ENCODE measurements at regions not wholly inside any gene's neighbourhood (a gene's known extent, or its start where the extent isn't known, plus 50 kb on each side); places are given as distances from the start of the nearest gene placed in this dataset.
"Not testable (repeated sequence)": the region's sequence is repeated elsewhere in the genome, so short reads cannot be mapped to it uniquely, and the experiment has no call there.

GRCh38 chr11:82507288-82507687, 226.4 kb downstream of the FAM181B start:
- TF ChIP-seq CTCF (IDR thresholded peaks at IDR 0.05) = no peak

GRCh38 chr11:82505379-82505778, 228.3 kb downstream of the FAM181B start:
- no peak overlapping the region for H3K27ac ChIP-seq
- TF ChIP-seq CTCF (IDR thresholded peaks at IDR 0.05) = no peak

More at GRCh38 chr11:82507288-82507687, 226.4 kb downstream of the FAM181B start:
- no peak for DNase-seq (ENCODE audit: low spot score)
- H3K27ac ChIP-seq = no peak overlapping the region
- no peak overlapping the region for H3K4me3 ChIP-seq

GRCh38 chr11:82501174-82501573, 232.5 kb downstream of the FAM181B start:
- H3K4me3 ChIP-seq; DNase-seq (ENCODE audit: low spot score); H3K27ac ChIP-seq: not testable (repeated sequence)

More at GRCh38 chr11:82505379-82505778, 228.3 kb downstream of the FAM181B start:
- no peak overlapping the region for H3K4me3 ChIP-seq
- DNase-seq (ENCODE audit: low spot score) = no peak

- Histone ChIP-seq H3K27ac (no peak overlapping the region), H3K4me3 (no peak overlapping the region)
- no peak for TF ChIP-seq CTCF (IDR thresholded peaks at IDR 0.05)
- DNase-seq (ENCODE audit: low spot score) = no peak
These were observed 238.7 kb downstream of the FAM181B start for GRCh38 chr11:82494988-82495432.

GRCh38 chr11:82474876-82475275, 258.8 kb downstream of the FAM181B start:
- no peak for TF ChIP-seq CTCF (IDR thresholded peaks at IDR 0.05)
- no peak for DNase-seq (ENCODE audit: low spot score)
- no peak overlapping the region for H3K4me3 ChIP-seq
- no peak overlapping the region for H3K27ac ChIP-seq

- H3K27ac ChIP-seq = no peak overlapping the region
- no peak overlapping the region for H3K4me3 ChIP-seq
- DNase-seq (ENCODE audit: low spot score) = no peak
- TF ChIP-seq CTCF (IDR thresholded peaks at IDR 0.05) = no peak
These were observed 268.2 kb downstream of the FAM181B start for GRCh38 chr11:82465481-82465880.

- H3K4me3 ChIP-seq = no peak overlapping the region
- H3K27ac ChIP-seq = no peak overlapping the region
- no peak for DNase-seq (ENCODE audit: low spot score)
- TF ChIP-seq CTCF (IDR thresholded peaks at IDR 0.05) = no peak
These were observed 270.9 kb downstream of the FAM181B start for GRCh38 chr11:82462608-82463242.

All from coronary artery (tissue), 2 donors.